ENCODE measurements at regions not wholly inside any gene's neighbourhood (a gene's known extent, or its start where the extent isn't known, plus 50 kb on each side); places are given as distances from the start of the nearest gene placed in this dataset.

- TF ChIP-seq USF1 (IDR thresholded peaks at IDR 0.05; ENCODE audit: borderline replicate concordance, low read depth) (no peak), RAD21 (IDR thresholded peaks at IDR 0.05; ENCODE audit: low read length) (no peak), EP300 (IDR thresholded peaks at IDR 0.05; ENCODE audit: borderline replicate concordance in 1 of 2, low read depth in 1 of 2, low read length in 1 of 2) (no peak), POLR2AphosphoS5 (IDR thresholded peaks at IDR 0.05; ENCODE audit: low read depth, low read length) (no peak), YY1 (IDR thresholded peaks at IDR 0.05; ENCODE audit: low read depth) (no peak)
These were observed 149.3 kb upstream of the CBLB start (continued) for GRCh38 chr3:106018102-106018501.

GRCh38 chr3:106018929-106019550 lies 150.2 kb upstream of the CBLB start:
- H2AFZ ChIP-seq (ENCODE audit: low read depth) = no peak overlapping the region
- no peaks in the 10 kb centered on the region for H3K4me1 ChIP-seq (ENCODE audit: control insufficient read depth in 1 of 2, insufficient read depth in 2 of 2, low read depth in 1 of 2, low read length in 1 of 2)
- no peak for DNase-seq
- no peaks in the 10 kb centered on the region for H3K9me3 ChIP-seq
- WGBS (ENCODE audit: low lambda C conversion rate) = 91% methylated on average over 5 of the region's 5 CpGs
- H3K27me3 ChIP-seq (ENCODE audit: insufficient read depth) = no peaks in the 10 kb centered on the region
- no peaks in the 10 kb centered on the region for H3K9me2 ChIP-seq
- ChIA-PET CTCF (no interaction called here), POLR2A (no interaction called here)
- peaks cover 12% of the 10 kb centered on the region for H3F3A ChIP-seq (replicated peaks; ENCODE audit: insufficient read depth)
- H3K79me2 ChIP-seq (ENCODE audit: insufficient read depth) = no peaks in the 10 kb centered on the region; the same call in 1 of the 2 replicates
- H3K9ac ChIP-seq = no peak overlapping the region
- H3K4me2 ChIP-seq = no peak overlapping the region
- H3K4me3 ChIP-seq (ENCODE audit: low read depth in 2 of 2, low read length in 1 of 2) = no peak overlapping the region
- no peaks in the 10 kb centered on the region for H3K36me3 ChIP-seq (replicated peaks in 1 of 2; ENCODE audit: control insufficient read depth in 1 of 2, insufficient read depth in 2 of 2, low read length in 1 of 2)
- H4K20me1 ChIP-seq (ENCODE audit: insufficient read depth) = no peaks in the 10 kb centered on the region
- no peak overlapping the region for H3K27ac ChIP-seq (ENCODE audit: low read depth in 2 of 2, low read length in 1 of 2)
- TF ChIP-seq TCF12 (IDR thresholded peaks at IDR 0.05) (no peak), MEF2A (IDR thresholded peaks at IDR 0.05; ENCODE audit: borderline replicate concordance, low read depth) (no peak), ZBTB33 (IDR thresholded peaks at IDR 0.05; ENCODE audit: borderline replicate concordance, low read depth) (no peak), REST (IDR thresholded peaks at IDR 0.05; ENCODE audit: low read depth, low read length) (no peak), CTCF (IDR thresholded peaks at IDR 0.05) (no peak), USF2 (IDR thresholded peaks at IDR 0.05; ENCODE audit: borderline replicate concordance, low read depth, low read length) (no peak), USF1 (IDR thresholded peaks at IDR 0.05; ENCODE audit: borderline replicate concordance, low read depth) (no peak), PBX3 (IDR thresholded peaks at IDR 0.05) (no peak), POLR2AphosphoS5 (IDR thresholded peaks at IDR 0.05; ENCODE audit: low read depth, low read length) (no peak), FOSL2 (IDR thresholded peaks at IDR 0.05; ENCODE audit: borderline replicate concordance, low read depth) (no peak), FOXM1 (IDR thresholded peaks at IDR 0.05; ENCODE audit: low read depth) (no peak), EZH2phosphoT487 (IDR thresholded peaks at IDR 0.05; ENCODE audit: borderline replicate concordance, low read depth) (no peak), SMC3 (IDR thresholded peaks at IDR 0.05; ENCODE audit: low read depth, low read length) (no peak), IRF3 (IDR thresholded peaks at IDR 0.05; ENCODE audit: low read depth, low read length) (no peak)

All from SK-N-SH (cell line).